ENCODE measurements at regions not wholly inside any gene's neighbourhood (a gene's known extent, or its start where the extent isn't known, plus 50 kb on each side); places are given as distances from the start of the nearest gene placed in this dataset.

GRCh38 chr17:83175119-83175821, 95.9 kb downstream of the METRNL start:
- H3K4me3 ChIP-seq (replicated peaks in 1 of 2; ENCODE audit: low read depth in 1 of 2, low read length in 2 of 2), result no peak overlapping the region
- no peak overlapping the region for H3K4me2 ChIP-seq (ENCODE audit: low read length)
- no TSS peak for BruUV-seq (replicated peaks)
- no peak for TF ChIP-seq TCF7L2 (IDR thresholded peaks at IDR 0.05; ENCODE audit: borderline replicate concordance, extremely low read depth, insufficient read depth, insufficient read length)
- TF ChIP-seq EGR1 (IDR thresholded peaks at IDR 0.05; ENCODE audit: low read depth), result no peak
- no peak for TF ChIP-seq JUND (IDR thresholded peaks at IDR 0.05)
- no peak for TF ChIP-seq YY1 (IDR thresholded peaks at IDR 0.05; ENCODE audit: extremely low read depth, insufficient replicate concordance, low read depth, low read length)
- TF ChIP-seq SRF (IDR thresholded peaks at IDR 0.05; ENCODE audit: low read depth), result no peak
- no peak for TF ChIP-seq POLR2A (IDR thresholded peaks at IDR 0.05; ENCODE audit: borderline replicate concordance, extremely low read depth, insufficient read depth, insufficient read length)
- TF ChIP-seq EZH2phosphoT487 (IDR thresholded peaks at IDR 0.05; ENCODE audit: borderline replicate concordance), result no peak
- TF ChIP-seq SP1 (IDR thresholded peaks at IDR 0.05; ENCODE audit: low read depth), result no peak
- no peak for TF ChIP-seq SIN3A (IDR thresholded peaks at IDR 0.05; ENCODE audit: low read depth)
- TF ChIP-seq ATF3 (IDR thresholded peaks at IDR 0.05), result no peak
- no peak for TF ChIP-seq CEBPB (IDR thresholded peaks at IDR 0.05; ENCODE audit: low read depth)
- no peak for TF ChIP-seq CBX3 (IDR thresholded peaks at IDR 0.05; ENCODE audit: low read depth)
- TF ChIP-seq ZBTB33 (IDR thresholded peaks at IDR 0.05; ENCODE audit: extremely low read depth, insufficient replicate concordance, low read length), result no peak
- no peak for TF ChIP-seq EZH2 (IDR thresholded peaks at IDR 0.05)
- no peak for TF ChIP-seq ELF1 (IDR thresholded peaks at IDR 0.05; ENCODE audit: borderline replicate concordance, low read depth)
- no peak for TF ChIP-seq ZFX (IDR thresholded peaks at IDR 0.05)
- no peaks in the 10 kb centered on the region for H4K20me1 ChIP-seq (ENCODE audit: insufficient read depth)
- ChIA-PET POLR2A (no interaction called here), CTCF (no interaction called here), RAD21 (ENCODE audit: low non-redundant PET in 1 of 2, low total read pairs in 2 of 2, uncharacterized antibody in 2 of 2, unreplicated experiment in 2 of 2) (no interaction called here)
- no peaks in the 10 kb centered on the region for H3K9me2 ChIP-seq (ENCODE audit: insufficient read depth)
- peaks cover 0 to 8% of the 10 kb centered on the region in 2 experiments; a peak in 2 of 4 replicates for H3K4me1 ChIP-seq (ENCODE audit: control insufficient read depth in 1 of 2, insufficient read depth in 2 of 2, low read length in 2 of 2)
- DNase-seq (ENCODE audit: low read depth, low spot score) (no peak), ATAC-seq (no peak)
- H3K27me3 ChIP-seq (ENCODE audit: insufficient read depth, low read length), result no peaks in the 10 kb centered on the region
- no peak overlapping the region for H2AFZ ChIP-seq (ENCODE audit: low read depth, low read length, poor library complexity, severe bottlenecking)
- H3K9me3 ChIP-seq (ENCODE audit: control insufficient read depth in 1 of 2, insufficient read depth in 1 of 2, low read depth in 1 of 2, low read length in 2 of 2), result no peaks in the 10 kb centered on the region
- intact Hi-C loops (cut with micrococcal nuclease), result no loop called here
- H3K36me3 ChIP-seq (ENCODE audit: control insufficient read depth in 1 of 2, insufficient read depth in 2 of 2, low read length in 2 of 2), result no peaks in the 10 kb centered on the region
- no peak overlapping the region for H3K27ac ChIP-seq (ENCODE audit: low read depth, low read length)
- H3K79me2 ChIP-seq (ENCODE audit: insufficient read depth, low read length), result no peaks in the 10 kb centered on the region
- H3K9ac ChIP-seq (ENCODE audit: low read length), result no peak overlapping the region
